Kasumi-1 (cell line): ENCODE measurements at regions not wholly inside any gene's neighbourhood (a gene's known extent, or its start where the extent isn't known, plus 50 kb on each side); places are given as distances from the start of the nearest gene placed in this dataset.

Experiments
- DNase-seq, 2 experiments: peaks; one replicate each; lab custom pipeline; 2025; lab: John Stamatoyannopoulos, UW

- DNase-seq: no peak
Measured at GRCh38 chr1:71184410-71184809, 103.6 kb upstream of the ZRANB2 start.

GRCh38 chr1:71179997-71180396, 99.2 kb upstream of the ZRANB2 start:
- no peak for DNase-seq

- no peak for DNase-seq
Measured at GRCh38 chr1:71170925-71171324, 90.1 kb upstream of the ZRANB2 start.

- DNase-seq: no peak
Measured at GRCh38 chr1:71167505-71167904, 86.7 kb upstream of the ZRANB2 start.

- no peak for DNase-seq
Measured at GRCh38 chr1:71166178-71167173, 85.6 kb upstream of the ZRANB2 start.

- DNase-seq: no peak
Measured at GRCh38 chr1:71157715-71158114, 76.9 kb upstream of the ZRANB2 start.

- DNase-seq: no peak
Measured at GRCh38 chr1:71157151-71157550, 76.3 kb upstream of the ZRANB2 start.

GRCh38 chr1:71156590-71156989, 75.8 kb upstream of the ZRANB2 start:
- DNase-seq: no peak

GRCh38 chr1:71154429-71154828, 73.6 kb upstream of the ZRANB2 start:
- no peak for DNase-seq

GRCh38 chr1:71153826-71154225, 73.0 kb upstream of the ZRANB2 start:
- no peak for DNase-seq

- DNase-seq: no peak
Measured at GRCh38 chr1:71147637-71148360, 67.0 kb upstream of the ZRANB2 start.

- DNase-seq: no peak
Measured at GRCh38 chr1:71135571-71135970, 54.7 kb upstream of the ZRANB2 start.
